Tibial nerve (tissue), 4 donors: ENCODE measurements at regions not wholly inside any gene's neighbourhood (a gene's known extent, or its start where the extent isn't known, plus 50 kb on each side); places are given as distances from the start of the nearest gene placed in this dataset.

Experiments used
- DNase-seq, 2 donors: peaks; one replicate each; pipeline ENCODE4 v3.0.0-alpha.2; 2019; ENCODE audit warnings: low spot score in 2 of 2
- H3K27ac ChIP-seq, 4 donors: fragments of 200-600 bp; sonication (generic) in 3 of 4; one replicate each; pipeline ENCODE4 v1.5.1; 2017 to 2019; ENCODE audit warnings: mild to moderate bottlenecking in 1 of 4
- H3K27me3 ChIP-seq, 2 donors: fragments of 200-600 bp; sonication (generic) in 1 of 2; one replicate each; pipeline versions ENCODE4 v1.5.1 to v1.6.0; 2017 to 2019
- H3K36me3 ChIP-seq, 3 donors: fragments of 200-600 bp; sonication (generic); one replicate each; pipeline ENCODE4 v1.5.1; 2018 to 2019
- H3K4me1 ChIP-seq, 4 donors: fragments of 200-600 bp; sonication (generic) in 3 of 4; one replicate each; pipeline ENCODE4 v1.5.1; 2017 to 2019
- H3K4me3 ChIP-seq, 4 donors: fragments of 200-600 bp; sonication (generic) in 3 of 4; one replicate each; pipeline ENCODE4 v1.5.1; 2017 to 2019; ENCODE audit warnings: mild to moderate bottlenecking in 1 of 4, moderate library complexity in 1 of 4
- H3K9me3 ChIP-seq, 4 donors: fragments of 200-600 bp; sonication (generic) in 3 of 4; one replicate each; pipeline ENCODE4 v1.5.1; 2017 to 2019
- EP300 ChIP-seq, 2 donors: sonication (generic); formaldehyde crosslinking; IDR thresholded peaks; one replicate each; pipeline ENCODE4 v1.6.1; 2017; ENCODE audit warnings: antibody characterized with exemption in 2 of 2, mild to moderate bottlenecking in 1 of 2
- POLR2A ChIP-seq, 2 donors: fragments of 450-650 bp; IDR thresholded peaks; one replicate each; pipeline ENCODE4 v1.6.1; 2017; ENCODE audit warnings: antibody characterized with exemption in 2 of 2, mild to moderate bottlenecking in 2 of 2, moderate library complexity in 2 of 2
- WGBS, 2 donors: methylation state at CpG; one replicate each; pipeline ENCODE4 v1.1.5; 2018; 5-methylcytosine and 5-hydroxymethylcytosine counted together
- TF ChIP-seq, protein P1 (sequence below), 5 experiments: fragments of 200-600 bp in 3 of 5; fragments of 450-650 bp in 2 of 5; sonication (generic) in 3 of 5; IDR thresholded peaks; one replicate each; pipeline ENCODE4 v1.5.1; 2016 to 2019; ENCODE audit warnings: antibody characterized with exemption in 5 of 5, mild to moderate bottlenecking in 3 of 5, moderate library complexity in 2 of 5

DNA sequence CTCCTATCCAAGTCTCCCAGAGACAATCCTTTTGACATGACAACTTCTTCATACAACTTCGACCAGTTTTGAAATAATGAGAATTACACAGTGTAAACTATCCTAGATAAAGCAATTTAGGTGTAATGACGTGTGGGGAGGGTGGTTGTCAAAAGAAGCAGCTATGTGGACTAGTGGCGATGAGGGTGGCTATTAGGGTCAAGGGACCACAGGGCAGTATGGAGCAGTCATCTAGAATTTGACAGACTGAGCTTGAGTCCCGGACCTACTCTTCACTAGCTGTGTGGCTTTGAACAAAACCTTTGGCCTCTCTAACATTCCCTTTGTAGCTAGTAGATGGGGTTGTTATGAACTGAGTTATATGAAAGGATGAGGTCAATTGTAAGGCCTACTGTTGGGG is 247.1 kb downstream of the HAPSTR1 start:
- Histone ChIP-seq H3K4me3 (no peak overlapping the region), H3K27ac (no peak overlapping the region), H3K36me3 (no peaks in the 10 kb centered on the region), H3K9me3 (no peaks in the 10 kb centered on the region), H3K27me3 (no peaks in the 10 kb centered on the region), H3K4me1 (no peaks in the 10 kb centered on the region)
- DNase-seq = no peak
- TF ChIP-seq, protein P1, sequence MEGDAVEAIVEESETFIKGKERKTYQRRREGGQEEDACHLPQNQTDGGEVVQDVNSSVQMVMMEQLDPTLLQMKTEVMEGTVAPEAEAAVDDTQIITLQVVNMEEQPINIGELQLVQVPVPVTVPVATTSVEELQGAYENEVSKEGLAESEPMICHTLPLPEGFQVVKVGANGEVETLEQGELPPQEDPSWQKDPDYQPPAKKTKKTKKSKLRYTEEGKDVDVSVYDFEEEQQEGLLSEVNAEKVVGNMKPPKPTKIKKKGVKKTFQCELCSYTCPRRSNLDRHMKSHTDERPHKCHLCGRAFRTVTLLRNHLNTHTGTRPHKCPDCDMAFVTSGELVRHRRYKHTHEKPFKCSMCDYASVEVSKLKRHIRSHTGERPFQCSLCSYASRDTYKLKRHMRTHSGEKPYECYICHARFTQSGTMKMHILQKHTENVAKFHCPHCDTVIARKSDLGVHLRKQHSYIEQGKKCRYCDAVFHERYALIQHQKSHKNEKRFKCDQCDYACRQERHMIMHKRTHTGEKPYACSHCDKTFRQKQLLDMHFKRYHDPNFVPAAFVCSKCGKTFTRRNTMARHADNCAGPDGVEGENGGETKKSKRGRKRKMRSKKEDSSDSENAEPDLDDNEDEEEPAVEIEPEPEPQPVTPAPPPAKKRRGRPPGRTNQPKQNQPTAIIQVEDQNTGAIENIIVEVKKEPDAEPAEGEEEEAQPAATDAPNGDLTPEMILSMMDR (IDR thresholded peaks at IDR 0.05) = no peak
- TF ChIP-seq POLR2A (IDR thresholded peaks at IDR 0.05) = no peak
- no peak for TF ChIP-seq EP300 (IDR thresholded peaks at IDR 0.05)
- WGBS, 2 donors = 78 to 87% methylated on average over 4 of the region's 4 CpGs

DNA sequence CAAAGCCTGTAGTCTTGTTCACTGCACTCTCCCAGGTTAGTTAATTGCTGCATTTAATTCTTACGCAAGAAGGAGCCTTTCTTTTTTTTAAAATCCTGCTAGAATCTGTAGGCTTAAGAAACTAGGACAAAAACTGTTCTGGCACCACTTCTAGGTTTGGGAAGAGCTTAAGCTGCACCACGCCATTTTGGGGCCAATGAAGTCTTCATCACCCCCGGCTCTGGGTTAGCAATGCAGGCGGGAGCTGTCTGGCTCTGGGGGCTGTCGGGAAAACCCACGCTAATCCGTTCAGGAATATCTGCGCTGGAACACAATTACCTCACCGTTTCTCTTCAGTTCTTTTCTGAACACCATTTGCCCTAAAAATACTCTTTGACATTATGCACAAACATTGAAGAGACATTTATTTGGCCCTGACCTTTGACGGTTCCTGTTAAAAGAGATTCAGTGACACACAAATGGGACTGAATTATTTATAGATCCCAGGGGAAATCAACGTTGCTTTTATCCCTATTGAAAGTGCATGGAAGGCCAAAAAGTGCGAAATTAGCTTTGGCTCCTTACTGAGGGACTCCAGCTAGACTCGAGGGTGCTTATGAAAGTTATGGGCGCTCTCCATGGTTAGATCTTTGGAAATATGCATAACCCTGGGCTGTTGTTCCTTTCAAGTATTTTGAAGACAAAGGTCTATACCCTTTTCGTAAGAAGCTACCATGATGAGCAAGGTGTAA is 249.2 kb downstream of the HAPSTR1 start:
- H3K27ac ChIP-seq = no peak overlapping the region
- WGBS, 2 donors = 33% methylated on average over 15 of the region's 15 CpGs
- H3K27me3 ChIP-seq = no peaks in the 10 kb centered on the region
- no peaks in the 10 kb centered on the region for H3K36me3 ChIP-seq
- TF ChIP-seq, protein P1 (IDR thresholded peaks at IDR 0.05) = no peak
- TF ChIP-seq EP300 (IDR thresholded peaks at IDR 0.05) = peak in 1 of 2 donors; percentile 15
- peaks cover 0 to 9% (median 0%) of the 10 kb centered on the region in 4 donors for H3K9me3 ChIP-seq
- no peaks in the 10 kb centered on the region for H3K4me1 ChIP-seq
- no peak overlapping the region for H3K4me3 ChIP-seq
- DNase-seq = no peak

DNA sequence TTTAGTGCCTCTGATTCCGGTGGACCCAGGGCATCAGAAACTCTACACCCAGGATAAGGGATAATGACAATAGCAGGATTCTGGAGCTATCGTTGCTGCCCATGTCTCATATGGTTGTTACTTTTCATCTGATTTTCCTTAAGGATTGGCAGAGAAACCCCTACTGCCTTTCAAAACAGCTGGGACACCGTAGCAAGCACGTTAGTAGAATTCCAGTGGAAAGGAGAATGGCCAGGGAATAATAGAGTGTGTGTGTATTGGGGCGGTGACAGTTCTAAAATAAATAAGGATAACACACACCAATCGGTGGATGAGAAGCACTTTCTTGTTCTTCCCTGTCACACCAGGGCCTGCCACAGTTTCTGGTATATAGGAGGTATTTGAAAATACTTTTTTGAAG is 251.8 kb downstream of the HAPSTR1 start:
- H3K4me1 ChIP-seq = no peaks in the 10 kb centered on the region
- TF ChIP-seq, protein P1 (IDR thresholded peaks at IDR 0.05) = no peak
- TF ChIP-seq EP300 (IDR thresholded peaks at IDR 0.05) (no peak), POLR2A (IDR thresholded peaks at IDR 0.05) (no peak)
- H3K4me3 ChIP-seq = no peak overlapping the region
- DNase-seq = no peak
- H3K36me3 ChIP-seq = no peaks in the 10 kb centered on the region
- peaks cover 0 to 20% (median 0%) of the 10 kb centered on the region in 4 donors for H3K9me3 ChIP-seq
- WGBS, 2 donors = 51 to 53% methylated on average over 6 of the region's 6 CpGs
- no peaks in the 10 kb centered on the region for H3K27me3 ChIP-seq
- no peak overlapping the region for H3K27ac ChIP-seq

DNA sequence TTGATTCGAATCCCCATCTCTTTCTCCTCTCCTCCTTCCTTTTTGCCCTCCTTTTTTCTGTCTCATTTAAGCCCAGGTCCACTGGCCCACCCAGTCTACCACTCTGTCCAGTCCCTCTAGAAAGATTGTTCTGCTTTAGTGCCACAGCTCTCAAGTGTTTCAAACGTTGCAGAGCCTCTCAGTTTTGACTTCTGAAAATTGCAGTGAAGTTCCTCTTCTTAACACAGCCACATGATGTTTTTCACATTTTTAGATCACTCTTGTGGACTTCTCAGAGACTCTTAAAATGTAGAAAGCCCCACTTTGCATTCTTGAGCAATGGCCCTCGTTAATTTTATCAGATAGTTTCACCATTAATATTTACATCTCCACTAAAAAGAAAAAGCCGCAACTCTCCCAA is 253.1 kb downstream of the HAPSTR1 start:
- no peaks in the 10 kb centered on the region for H3K36me3 ChIP-seq
- no peaks in the 10 kb centered on the region for H3K27me3 ChIP-seq
- WGBS, 2 donors = 64 to 67% methylated on average over 4 of the region's 4 CpGs
- TF ChIP-seq POLR2A (IDR thresholded peaks at IDR 0.05) = no peak
- TF ChIP-seq, protein P1 (IDR thresholded peaks at IDR 0.05) = no peak
- no peak for TF ChIP-seq EP300 (IDR thresholded peaks at IDR 0.05)
- H3K4me3 ChIP-seq = no peak overlapping the region
- peaks cover 0 to 32% (median 3%) of the 10 kb centered on the region in 4 donors for H3K9me3 ChIP-seq
- H3K27ac ChIP-seq = no peak overlapping the region
- DNase-seq = no peak
- H3K4me1 ChIP-seq = no peaks in the 10 kb centered on the region

DNA sequence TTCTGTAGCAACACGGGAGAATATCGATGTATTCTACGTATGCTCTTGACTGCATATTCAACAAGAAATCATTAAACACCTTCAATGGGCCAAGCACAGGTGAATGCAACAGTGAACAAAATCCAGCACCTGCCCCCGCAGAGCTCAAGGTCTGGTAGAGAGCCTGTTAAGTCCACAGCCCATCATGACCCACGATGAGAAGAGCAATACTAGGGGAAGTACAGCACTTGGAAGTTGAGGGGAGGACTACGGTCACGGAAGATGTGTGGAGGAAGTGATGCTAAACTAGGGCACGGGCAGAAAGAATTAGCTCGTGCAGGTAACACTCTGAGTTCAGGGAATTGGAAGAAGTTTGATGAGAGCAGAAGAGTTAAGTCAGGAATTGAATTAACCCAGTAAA is 253.6 kb downstream of the HAPSTR1 start:
- TF ChIP-seq, protein P1 (IDR thresholded peaks at IDR 0.05) = no peak
- TF ChIP-seq EP300 (IDR thresholded peaks at IDR 0.05) (no peak), POLR2A (IDR thresholded peaks at IDR 0.05) (no peak)
- WGBS, 2 donors = 76 to 83% methylated on average over 9 of the region's 9 CpGs
- H3K4me3 ChIP-seq = no peak overlapping the region
- no peaks in the 10 kb centered on the region for H3K4me1 ChIP-seq
- no peaks in the 10 kb centered on the region for H3K27me3 ChIP-seq
- H3K9me3 ChIP-seq = peaks cover 0 to 38% (median 3%) of the 10 kb centered on the region in 4 donors
- no peak for DNase-seq
- no peaks in the 10 kb centered on the region for H3K36me3 ChIP-seq
- H3K27ac ChIP-seq = no peak overlapping the region
